GM12878 (cell line): ENCODE measurements at regions not wholly inside any gene's neighbourhood (a gene's known extent, or its start where the extent isn't known, plus 50 kb on each side); places are given as distances from the start of the nearest gene placed in this dataset.

Experiments used
- ATAC-seq: fragments of 200-7000 bp; cut with Tn5 transposase; 3 replicates; pipeline ENCODE4 v1.9.1; 2020; ENCODE audit warnings: mild to moderate bottlenecking, moderate library complexity
- BruUV-seq: library from RNA; stranded (reverse); fragments of 400-500 nt; replicated peaks from 2 replicates; lab custom pipeline; 2021; lab: Mats Ljungman, UMichigan
- CTCF ChIA-PET: fragments of 300-600 bp; sonication (Branson Sonifier 250); formaldehyde crosslinking; extraction: SDS; loops from one replicate; lab custom pipeline; 2021; ENCODE audit warnings: inconsistent platforms; lab: Yijun Ruan, JAX
- POLR2A ChIA-PET: fragments of 350-600 bp; formaldehyde crosslinking; extraction: SDS; loops from one replicate; lab custom pipeline; 2021; ENCODE audit warnings: inconsistent platforms; lab: Charles Lee
- RAD21 ChIA-PET: fragments of 300-600 bp; sonication (Branson Sonifier 250); formaldehyde crosslinking; loops from one replicate; lab custom pipeline; 2023; ENCODE audit warnings: antibody characterized with exemption; ENCODE audit not compliant: unreplicated experiment; lab: Charles Lee
- SMC1A ChIA-PET: fragments of 300-600 bp; sonication (Branson Sonifier 250); formaldehyde crosslinking; loops from one replicate; lab custom pipeline; 2023; ENCODE audit not compliant: unreplicated experiment, uncharacterized antibody; lab: Charles Lee
- DNase-seq: peaks from one replicate; pipeline ENCODE4 v3.0.0-alpha.2; 2011; ENCODE audit warnings: low read depth, low spot score
- FAIRE-seq: peaks from 3 replicates; lab custom pipeline; 2011; peaks lifted over from hg19 to GRCh38; lab: Jason Lieb, UNC
- H2AFZ ChIP-seq: 2 replicates; pipeline ENCODE4 v1.6.0; 2011; ENCODE audit warnings: low read depth, low read length, control low read depth; ENCODE audit not compliant: control insufficient read depth
- H3K27ac ChIP-seq: 2 replicates; pipeline ENCODE4 v1.5.1; 2011; ENCODE audit warnings: control low read depth; ENCODE audit not compliant: control insufficient read depth, insufficient read depth
- H3K27me3 ChIP-seq, 2 experiments: replicated peaks in 1 of 2; 2 replicates each; pipeline versions ENCODE4 v1.6.0 to v1.6.1; 2011; ENCODE audit warnings: low read length in 1 of 2; ENCODE audit not compliant: control insufficient read depth in 2 of 2, insufficient read depth in 2 of 2
- H3K36me3 ChIP-seq, 2 experiments: 2 replicates each; pipeline ENCODE4 v1.5.1; 2011; ENCODE audit warnings: low read length in 1 of 2; ENCODE audit not compliant: control insufficient read depth in 2 of 2, insufficient read depth in 2 of 2
- H3K4me1 ChIP-seq: 2 replicates; pipeline ENCODE4 v1.6.1; 2011; ENCODE audit warnings: mild to moderate bottlenecking, low read length, moderate library complexity, mixed read lengths; ENCODE audit not compliant: control insufficient read depth, insufficient read depth
- H3K4me2 ChIP-seq: 2 replicates; pipeline ENCODE4 v1.6.0; 2011; ENCODE audit warnings: control low read depth; ENCODE audit not compliant: control insufficient read depth, insufficient read depth
- H3K4me3 ChIP-seq: fragments of 200-600 bp; sonication (generic); 2 replicates; pipeline ENCODE4 v1.5.1; 2016
- H3K79me2 ChIP-seq: 2 replicates; pipeline ENCODE4 v1.6.0; 2011; ENCODE audit warnings: low read length; ENCODE audit not compliant: control insufficient read depth, insufficient read depth
- H3K9ac ChIP-seq: 2 replicates; pipeline ENCODE4 v1.8.0; 2011; ENCODE audit warnings: low read length, control low read depth, mixed read lengths; ENCODE audit not compliant: control insufficient read depth, insufficient read depth
- H3K9me3 ChIP-seq: replicated peaks from 3 replicates; pipeline ENCODE4 v1.5.1; 2011; ENCODE audit warnings: mild to moderate bottlenecking, low read length; ENCODE audit not compliant: control insufficient read depth, insufficient read depth
- H4K20me1 ChIP-seq: 2 replicates; pipeline ENCODE4 v1.6.0; 2011; ENCODE audit not compliant: control insufficient read depth, insufficient read depth
- ATF3 ChIP-seq: IDR thresholded peaks from 2 replicates; pipeline ENCODE4 v1.6.1; 2011; ENCODE audit warnings: low read depth, mild to moderate bottlenecking, low read length, moderate library complexity, borderline replicate concordance; ENCODE audit errors: extremely low read depth
- BACH1 ChIP-seq: fragments of 450-650 bp; IDR thresholded peaks from 2 replicates; pipeline ENCODE4 v1.6.1; 2017; ENCODE audit warnings: mild to moderate bottlenecking, borderline replicate concordance
- BRCA1 ChIP-seq: IDR thresholded peaks from 2 replicates; pipeline ENCODE4 v1.6.1; 2011; ENCODE audit warnings: low read depth, low read length, improper control_type of control experiment
- CREB1 ChIP-seq: IDR thresholded peaks from 2 replicates; pipeline ENCODE4 v1.6.1; 2012; ENCODE audit warnings: low read depth, mild to moderate bottlenecking, inconsistent platforms
- IKZF1 ChIP-seq: fragments of 450-650 bp; conservative IDR thresholded peaks from 2 replicates; pipeline ENCODE4 v1.6.1; 2017; ENCODE audit warnings: antibody characterized with exemption, mild to moderate bottlenecking
- IRF3 ChIP-seq: fragments of 450-650 bp; IDR thresholded peaks from 2 replicates; pipeline ENCODE4 v1.6.1; 2014; ENCODE audit warnings: mild to moderate bottlenecking
- JUND ChIP-seq: IDR thresholded peaks from 2 replicates; pipeline ENCODE4 v1.6.1; 2012; ENCODE audit warnings: low read depth, mild to moderate bottlenecking, low read length, improper control_type of control experiment, moderate library complexity
- KLF5 ChIP-seq: fragments of 450-650 bp; IDR thresholded peaks from 2 replicates; pipeline ENCODE4 v1.6.1; 2014; ENCODE audit warnings: mild to moderate bottlenecking; ENCODE audit not compliant: partially characterized antibody
- MYC ChIP-seq: IDR thresholded peaks from 2 replicates; pipeline ENCODE4 v1.6.1; 2011; ENCODE audit warnings: mild to moderate bottlenecking, low read length, moderate library complexity, inconsistent platforms; ENCODE audit not compliant: insufficient read depth, insufficient replicate concordance, insufficient read length, severe bottlenecking
- NFXL1 ChIP-seq: fragments of 450-650 bp; IDR thresholded peaks from 2 replicates; pipeline ENCODE4 v1.6.1; 2017; ENCODE audit warnings: antibody characterized with exemption, mild to moderate bottlenecking, borderline replicate concordance
- NFYB ChIP-seq: IDR thresholded peaks from 2 replicates; pipeline ENCODE4 v1.6.1; 2011; ENCODE audit warnings: low read depth, mild to moderate bottlenecking, low read length, improper control_type of control experiment, moderate library complexity; ENCODE audit not compliant: insufficient read depth
- POU2F2 ChIP-seq: IDR thresholded peaks from 3 replicates; pipeline ENCODE4 v1.6.1; 2011; ENCODE audit warnings: low read depth, mild to moderate bottlenecking, low read length, borderline replicate concordance
- STAT3 ChIP-seq: IDR thresholded peaks from 2 replicates; pipeline ENCODE4 v1.6.1; 2011; ENCODE audit warnings: low read depth, low read length, improper control_type of control experiment
- TARDBP ChIP-seq: IDR thresholded peaks from 2 replicates; pipeline ENCODE4 v1.6.1; 2016; ENCODE audit warnings: borderline replicate concordance
- USF1 ChIP-seq: IDR thresholded peaks from 2 replicates; pipeline ENCODE4 v1.6.1; 2011; ENCODE audit warnings: borderline replicate concordance, low read depth, mild to moderate bottlenecking, moderate library complexity, mixed read lengths, low read length; ENCODE audit not compliant: insufficient read depth; ENCODE audit errors: extremely low read length
- ZNF24 ChIP-seq: fragments of 450-650 bp; IDR thresholded peaks from 2 replicates; pipeline ENCODE4 v1.6.1; 2017; ENCODE audit warnings: antibody characterized with exemption, mild to moderate bottlenecking
- ZNF622 ChIP-seq: fragments of 450-650 bp; IDR thresholded peaks from 2 replicates; pipeline ENCODE4 v1.6.1; 2017; ENCODE audit warnings: mild to moderate bottlenecking, inconsistent platforms
- ZSCAN29 ChIP-seq: fragments of 450-650 bp; IDR thresholded peaks from 2 replicates; pipeline ENCODE4 v1.6.1; 2017; ENCODE audit warnings: mild to moderate bottlenecking, moderate library complexity
- WGBS: methylation state at CpG from one replicate; pipeline ENCODE4 v1.1.6; 2016; ENCODE audit warnings: low lambda C conversion rate; ENCODE audit not compliant: insufficient replicate concordance, insufficient coverage; ENCODE audit errors: missing lambda C conversion rate; 5-methylcytosine and 5-hydroxymethylcytosine counted together
- in situ Hi-C: fragments of 300-500 bp; cut with MboI; formaldehyde crosslinking; loops from 9 replicates; pipeline ENCODE4 v1.14.3; 2018; ENCODE audit warnings: mixed read lengths
- intact Hi-C: fragments of 100-400 bp; cut with micrococcal nuclease; formaldehyde crosslinking; loops from one replicate; pipeline ENCODE4 v1.14.2; 2022; ENCODE audit not compliant: unreplicated experiment
- TF ChIP-seq, protein P1 (sequence below): IDR thresholded peaks from 2 replicates; pipeline ENCODE4 v1.6.1; 2011; ENCODE audit warnings: mild to moderate bottlenecking, low read depth, low read length, moderate library complexity; ENCODE audit not compliant: insufficient replicate concordance

- no peak for TF ChIP-seq ZNF24
- no peak for TF ChIP-seq ZSCAN29
- no peak for TF ChIP-seq CREB1
- no peak for TF ChIP-seq NFXL1
- TF ChIP-seq JUND, result no peak
- TF ChIP-seq ATF3, result no peak
- TF ChIP-seq BRCA1, result no peak
- TF ChIP-seq MYC, result no peak
- TF ChIP-seq IKZF1, result no peak
- no peak for TF ChIP-seq STAT3
These were observed 416.8 kb upstream of the HS6ST1 start (continued) for GRCh38 chr2:128735296-128735960.

DNA sequence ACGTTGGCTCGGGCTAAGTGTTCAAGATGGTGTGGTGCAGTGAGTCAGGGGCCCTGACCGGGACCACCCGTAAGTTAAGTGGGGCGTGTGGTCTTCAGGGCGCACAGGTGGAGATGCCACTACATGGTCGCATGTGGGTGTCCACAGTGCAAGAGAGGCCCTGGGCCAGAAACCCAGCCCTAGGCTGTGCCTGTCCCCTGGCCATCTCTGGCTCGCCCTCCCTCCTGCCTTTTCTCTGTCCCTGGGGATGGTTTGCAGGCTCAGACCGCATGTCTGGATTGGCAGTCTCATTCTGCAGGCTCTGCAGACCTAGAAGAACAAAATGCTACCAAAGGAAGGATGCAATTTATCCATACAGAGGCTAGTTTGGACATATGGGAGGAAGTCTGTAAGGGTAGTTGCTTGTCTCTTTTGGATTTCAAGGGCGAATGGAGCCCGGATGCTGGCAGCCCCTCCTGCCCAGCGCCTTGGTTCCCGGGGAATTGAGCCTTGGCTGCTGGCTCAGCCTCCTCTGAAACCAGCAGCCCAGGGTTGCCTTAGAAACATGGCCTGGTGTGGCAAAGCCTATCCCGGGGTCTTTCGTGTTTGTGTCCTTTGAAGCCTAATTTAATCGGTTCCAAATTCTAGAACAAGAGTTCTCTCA is 417.5 kb upstream of the HS6ST1 start:
- H3K4me2 ChIP-seq, result no peak overlapping the region
- no peaks in the 10 kb centered on the region for H3K9me3 ChIP-seq
- FAIRE-seq (no peak), ATAC-seq (no peak), DNase-seq (no peak)
- H3K4me1 ChIP-seq, result peaks cover 3% of the 10 kb centered on the region; the same call in 1 of the 2 replicates
- H4K20me1 ChIP-seq, result no peaks in the 10 kb centered on the region
- no peaks in the 10 kb centered on the region for H3K36me3 ChIP-seq
- peaks cover 0 to 1% of the 10 kb centered on the region in 2 experiments; a peak in 1 of 4 replicates for H3K27me3 ChIP-seq
- H3K9ac ChIP-seq, result no peak overlapping the region
- ChIA-PET RAD21 (interaction anchor here (0.7 to 1.3 kb wide), 8 partner anchors 8 to 664 kb away, joined by 3 to 5 read pairs (median 3); no protein-coding TSS in a partner anchor), POLR2A (no interaction called here), CTCF (interaction anchor here (0.7 to 1.3 kb wide), 11 partner anchors 9 to 660 kb away, joined by 3 to 21 read pairs (median 5); no protein-coding TSS in a partner anchor), SMC1A (interaction anchor here (1.0 kb wide), 2 partner anchors 9 to 20 kb away, joined by 3 to 5 read pairs; no protein-coding TSS in a partner anchor)
- intact Hi-C loops (loop anchor here (1.0 to 10.0 kb wide), 4 partner anchors 411 to 1113 kb away; no protein-coding TSS in a partner anchor), in situ Hi-C loops (loop anchor here (10.0 kb wide), 1 partner anchor 1119 kb away; no protein-coding TSS in a partner anchor)
- WGBS, result 42% methylated on average over 16 of the region's 16 CpGs
- no peak overlapping the region for H3K4me3 ChIP-seq
- no peak overlapping the region for H3K27ac ChIP-seq
- H2AFZ ChIP-seq, result no peak overlapping the region
- H3K79me2 ChIP-seq, result no peaks in the 10 kb centered on the region
- BruUV-seq, result no TSS peak
- TF ChIP-seq, protein P1, sequence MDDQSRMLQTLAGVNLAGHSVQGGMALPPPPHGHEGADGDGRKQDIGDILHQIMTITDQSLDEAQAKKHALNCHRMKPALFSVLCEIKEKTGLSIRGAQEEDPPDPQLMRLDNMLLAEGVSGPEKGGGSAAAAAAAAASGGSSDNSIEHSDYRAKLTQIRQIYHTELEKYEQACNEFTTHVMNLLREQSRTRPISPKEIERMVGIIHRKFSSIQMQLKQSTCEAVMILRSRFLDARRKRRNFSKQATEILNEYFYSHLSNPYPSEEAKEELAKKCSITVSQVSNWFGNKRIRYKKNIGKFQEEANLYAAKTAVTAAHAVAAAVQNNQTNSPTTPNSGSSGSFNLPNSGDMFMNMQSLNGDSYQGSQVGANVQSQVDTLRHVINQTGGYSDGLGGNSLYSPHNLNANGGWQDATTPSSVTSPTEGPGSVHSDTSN, result no peak
- TF ChIP-seq CREB1 (no peak), NFYB (no peak), ZSCAN29 (no peak), USF1 (no peak), BACH1 (no peak), TARDBP (no peak), ZNF622 (no peak), POU2F2 (no peak), KLF5 (no peak), IRF3 (no peak)
